HCT116 (cell line): ENCODE measurements at regions not wholly inside any gene's neighbourhood (a gene's known extent, or its start where the extent isn't known, plus 50 kb on each side); places are given as distances from the start of the nearest gene placed in this dataset.

ENCODE experiments used
- ATAC-seq: fragments of 200-7000 bp; cut with Tn5 transposase; 2 replicates; pipeline ENCODE4 v1.9.1; 2020; ENCODE audit warnings: mild to moderate bottlenecking, moderate library complexity
- BruUV-seq: library from RNA; stranded (reverse); fragments of 400-500 nt; replicated peaks from 2 replicates; lab custom pipeline; 2021; lab: Mats Ljungman, UMichigan
- CTCF ChIA-PET: fragments of 300-600 bp; sonication (Branson Sonifier 250); formaldehyde crosslinking; loops from one replicate; lab custom pipeline; 2021; ENCODE audit warnings: antibody characterized with exemption; lab: Charles Lee
- POLR2A ChIA-PET: fragments of 300-600, 350-600 bp; sonication (Branson Sonifier 250); formaldehyde crosslinking; loops from one replicate; lab custom pipeline; 2021; ENCODE audit warnings: antibody characterized with exemption; lab: Charles Lee
- RAD21 ChIA-PET, 2 experiments: fragments of 300-600 bp; sonication (Branson Sonifier 250); formaldehyde crosslinking; loops; one replicate each; lab custom pipeline; 2023; ENCODE audit warnings: low total read pairs in 2 of 2; ENCODE audit not compliant: uncharacterized antibody in 2 of 2, unreplicated experiment in 2 of 2, low non-redundant PET in 1 of 2; lab: Charles Lee
- DNase-seq: peaks from one replicate; pipeline ENCODE4 v3.0.0-alpha.2; 2010; ENCODE audit warnings: low read depth, low spot score
- H2AFZ ChIP-seq: fragments of 200-600 bp; shearing (Covaris generic), sonication (generic); 2 replicates; pipeline ENCODE4 v1.6.1; 2017; ENCODE audit warnings: low read depth, mixed run types, mixed read lengths, antibody characterized with exemption, low read length; ENCODE audit not compliant: poor library complexity, severe bottlenecking
- H3K27ac ChIP-seq: 2 replicates; pipeline ENCODE4 v1.5.1; 2012; ENCODE audit warnings: low read depth, low read length
- H3K27me3 ChIP-seq: fragments of 200-600 bp; sonication (generic); 2 replicates; pipeline ENCODE4 v1.6.1; 2016; ENCODE audit warnings: mixed run types, low read length, mixed read lengths; ENCODE audit not compliant: insufficient read depth
- H3K36me3 ChIP-seq, 2 experiments: fragments of 200-500 bp in 1 of 2; fragments of 200-600 bp in 1 of 2; sonication (Bioruptor generic) in 1 of 2; sonication (generic) in 1 of 2; 2 replicates each; pipeline versions ENCODE4 v1.5.1 to v1.6.1; 2014 to 2016; ENCODE audit warnings: low read length in 2 of 2, inconsistent platforms in 1 of 2, mixed read lengths in 1 of 2, mixed run types in 1 of 2; ENCODE audit not compliant: insufficient read depth in 2 of 2, control insufficient read depth in 1 of 2
- H3K4me1 ChIP-seq, 2 experiments: fragments of 200-600 bp in 1 of 2; sonication (generic) in 1 of 2; 2 replicates each; pipeline versions ENCODE4 v1.5.1 to v1.6.1; 2012 to 2017; ENCODE audit warnings: low read length in 2 of 2, inconsistent platforms in 1 of 2, mild to moderate bottlenecking in 1 of 2, mixed read lengths in 1 of 2, mixed run types in 1 of 2, moderate library complexity in 1 of 2; ENCODE audit not compliant: insufficient read depth in 2 of 2, control insufficient read depth in 1 of 2
- H3K4me2 ChIP-seq: fragments of 200-600 bp; sonication (generic); 2 replicates; pipeline ENCODE4 v1.6.1; 2017; ENCODE audit warnings: mixed run types, low read length, mixed read lengths
- H3K4me3 ChIP-seq, 2 experiments: fragments of 200-600 bp in 1 of 2; sonication (generic) in 1 of 2; replicated peaks in 1 of 2; 2 replicates each; pipeline ENCODE4 v1.5.1; 2011 to 2016; ENCODE audit warnings: low read length in 2 of 2, control low read depth in 1 of 2, low read depth in 1 of 2, mild to moderate bottlenecking in 1 of 2, mixed read lengths in 1 of 2, mixed run types in 1 of 2
- H3K79me2 ChIP-seq: fragments of 200-600 bp; sonication (generic); 2 replicates; pipeline ENCODE4 v1.6.1; 2017; ENCODE audit warnings: mild to moderate bottlenecking, mixed run types, low read length, moderate library complexity, mixed read lengths; ENCODE audit not compliant: insufficient read depth
- H3K9ac ChIP-seq: fragments of 200-600 bp; sonication (generic); 2 replicates; pipeline ENCODE4 v1.6.1; 2016; ENCODE audit warnings: low read length, mixed read lengths
- H3K9me2 ChIP-seq: fragments of 200-600 bp; sonication (generic), shearing (Covaris generic); 2 replicates; pipeline ENCODE4 v1.6.1; 2017; ENCODE audit warnings: mixed run types, mild to moderate bottlenecking, moderate library complexity; ENCODE audit not compliant: insufficient read depth
- H3K9me3 ChIP-seq, 2 experiments: fragments of 200-500 bp in 1 of 2; fragments of 200-600 bp in 1 of 2; sonication (Bioruptor generic) in 1 of 2; sonication (generic) in 1 of 2; 2 replicates each; pipeline ENCODE4 v1.6.1; 2014 to 2017; ENCODE audit warnings: low read length in 2 of 2, mixed read lengths in 2 of 2, inconsistent platforms in 1 of 2, low read depth in 1 of 2, mild to moderate bottlenecking in 1 of 2, mixed run types in 1 of 2, moderate library complexity in 1 of 2; ENCODE audit not compliant: control insufficient read depth in 1 of 2, insufficient read depth in 1 of 2
- H4K20me1 ChIP-seq: fragments of 200-600 bp; sonication (generic), shearing (Covaris generic); 2 replicates; pipeline ENCODE4 v1.6.1; 2017; ENCODE audit warnings: mixed run types, mild to moderate bottlenecking, moderate library complexity; ENCODE audit not compliant: insufficient read depth
- CBX3 ChIP-seq: IDR thresholded peaks from 2 replicates; pipeline ENCODE4 v1.6.1; 2012; ENCODE audit warnings: low read depth
- CEBPB ChIP-seq: IDR thresholded peaks from 2 replicates; pipeline ENCODE4 v1.6.1; 2012; ENCODE audit warnings: low read depth
- FOSL1 ChIP-seq: IDR thresholded peaks from 2 replicates; pipeline ENCODE4 v1.6.1; 2012; ENCODE audit warnings: low read depth
- POLR2A ChIP-seq: IDR thresholded peaks from 2 replicates; pipeline ENCODE4 v1.7.0; 2011; ENCODE audit warnings: borderline replicate concordance; ENCODE audit not compliant: insufficient read depth, insufficient read length; ENCODE audit errors: extremely low read depth
- RAD21 ChIP-seq: IDR thresholded peaks from 2 replicates; pipeline ENCODE4 v1.6.1; 2012; ENCODE audit warnings: low read depth, mild to moderate bottlenecking
- SIN3A ChIP-seq: IDR thresholded peaks from 2 replicates; pipeline ENCODE4 v1.6.1; 2012; ENCODE audit warnings: low read depth
- SP1 ChIP-seq: IDR thresholded peaks from 2 replicates; pipeline ENCODE4 v1.6.1; 2012; ENCODE audit warnings: low read depth
- SRF ChIP-seq: IDR thresholded peaks from 2 replicates; pipeline ENCODE4 v1.6.1; 2012; ENCODE audit warnings: low read depth
- TCF7L2 ChIP-seq: IDR thresholded peaks from 2 replicates; pipeline ENCODE4 v1.7.0; 2011; ENCODE audit warnings: borderline replicate concordance, inconsistent platforms; ENCODE audit not compliant: insufficient read depth, insufficient read length; ENCODE audit errors: extremely low read depth
- ZFX ChIP-seq: fragments of 450-650 bp; IDR thresholded peaks from 2 replicates; pipeline ENCODE4 v1.6.1; 2017
- intact Hi-C: fragments of 100-400 bp; cut with micrococcal nuclease; formaldehyde crosslinking; loops from 2 replicates; pipeline ENCODE4 v1.10.0; 2022
- TF ChIP-seq, protein P1 (sequence below): IDR thresholded peaks from 2 replicates; pipeline ENCODE4 v1.6.1; 2012
- TF ChIP-seq, protein P2 (sequence below): IDR thresholded peaks from 2 replicates; pipeline ENCODE4 v1.6.1; 2012
- TF ChIP-seq, protein P3 (sequence below), 3 experiments: fragments of 200-600 bp in 1 of 3; sonication (generic) in 1 of 3; IDR thresholded peaks in 2 of 3; conservative IDR thresholded peaks in 1 of 3; 2 replicates each; pipeline ENCODE4 v1.5.1; 2012 to 2017; ENCODE audit warnings: low read depth in 2 of 3, low read length in 2 of 3, antibody characterized with exemption in 1 of 3, borderline replicate concordance in 1 of 3, control low read depth in 1 of 3, mild to moderate bottlenecking in 1 of 3, mixed read lengths in 1 of 3, mixed run types in 1 of 3, moderate library complexity in 1 of 3; ENCODE audit not compliant: insufficient read depth in 1 of 3
- TF ChIP-seq, protein P4 (sequence below): IDR thresholded peaks from 2 replicates; pipeline ENCODE4 v1.6.1; 2012; ENCODE audit warnings: low read depth

DNA sequence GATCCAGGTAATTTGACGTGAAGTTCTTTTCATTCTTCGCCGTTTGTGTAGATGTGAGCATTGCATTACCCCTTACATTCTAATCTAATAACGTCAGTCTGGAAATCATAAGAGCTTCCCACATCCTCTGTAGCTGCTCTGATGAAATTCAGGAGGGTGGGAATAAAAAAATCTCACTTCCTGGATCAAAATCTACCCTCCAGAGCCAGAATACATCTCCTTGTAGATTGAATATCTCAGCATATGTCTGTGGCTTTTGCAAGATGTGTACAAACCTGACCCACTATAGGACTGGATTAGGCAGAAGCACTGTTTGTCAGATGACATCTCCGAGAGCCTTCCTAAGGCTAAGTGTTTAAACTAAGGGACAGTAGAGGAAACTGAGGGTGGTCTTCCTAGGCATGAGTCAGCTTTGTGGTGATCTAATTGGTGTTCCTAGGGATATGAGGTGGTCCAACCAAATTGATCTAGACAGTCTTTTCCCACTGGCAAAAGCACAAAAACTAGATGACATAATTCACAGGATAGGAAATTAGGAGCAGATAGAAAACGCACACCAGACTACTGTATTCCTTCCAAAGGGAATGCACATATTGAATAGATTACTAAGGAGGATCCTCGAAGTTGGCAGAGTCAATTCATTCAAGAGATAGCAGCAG is 216.3 kb upstream of the LRTM1 start:
- Histone ChIP-seq H3K9ac (no peak overlapping the region), H2AFZ (no peak overlapping the region), H3K9me2 (no peaks in the 10 kb centered on the region), H3K9me3 (peaks cover 0 to 13% of the 10 kb centered on the region in 2 experiments; a peak in 1 of 4 replicates), H3K4me1 (no peaks in the 10 kb centered on the region), H3K36me3 (no peaks in the 10 kb centered on the region), H3K4me3 (no peak overlapping the region), H3K4me2 (no peak overlapping the region), H4K20me1 (no peaks in the 10 kb centered on the region), H3K27me3 (no peaks in the 10 kb centered on the region), H3K27ac (no peak overlapping the region), H3K79me2 (no peaks in the 10 kb centered on the region)
- RAD21 ChIA-PET, result no interaction called here
- DNase-seq, result no peak
- no TSS peak for BruUV-seq
- intact Hi-C loops, result no loop called here
- POLR2A ChIA-PET, result no interaction called here
- CTCF ChIA-PET, result no interaction called here
- no peak for TF ChIP-seq FOSL1
- TF ChIP-seq CEBPB, result no peak
- TF ChIP-seq, protein P1, sequence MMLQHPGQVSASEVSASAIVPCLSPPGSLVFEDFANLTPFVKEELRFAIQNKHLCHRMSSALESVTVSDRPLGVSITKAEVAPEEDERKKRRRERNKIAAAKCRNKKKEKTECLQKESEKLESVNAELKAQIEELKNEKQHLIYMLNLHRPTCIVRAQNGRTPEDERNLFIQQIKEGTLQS, result no peak
- no peak for TF ChIP-seq SRF
- no peak for TF ChIP-seq TCF7L2
- no peak for TF ChIP-seq POLR2A
- TF ChIP-seq, protein P2, sequence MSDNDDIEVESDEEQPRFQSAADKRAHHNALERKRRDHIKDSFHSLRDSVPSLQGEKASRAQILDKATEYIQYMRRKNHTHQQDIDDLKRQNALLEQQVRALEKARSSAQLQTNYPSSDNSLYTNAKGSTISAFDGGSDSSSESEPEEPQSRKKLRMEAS, result no peak
- TF ChIP-seq CBX3, result no peak
- TF ChIP-seq SIN3A, result no peak
- no peak for TF ChIP-seq SP1
- TF ChIP-seq, protein P3, sequence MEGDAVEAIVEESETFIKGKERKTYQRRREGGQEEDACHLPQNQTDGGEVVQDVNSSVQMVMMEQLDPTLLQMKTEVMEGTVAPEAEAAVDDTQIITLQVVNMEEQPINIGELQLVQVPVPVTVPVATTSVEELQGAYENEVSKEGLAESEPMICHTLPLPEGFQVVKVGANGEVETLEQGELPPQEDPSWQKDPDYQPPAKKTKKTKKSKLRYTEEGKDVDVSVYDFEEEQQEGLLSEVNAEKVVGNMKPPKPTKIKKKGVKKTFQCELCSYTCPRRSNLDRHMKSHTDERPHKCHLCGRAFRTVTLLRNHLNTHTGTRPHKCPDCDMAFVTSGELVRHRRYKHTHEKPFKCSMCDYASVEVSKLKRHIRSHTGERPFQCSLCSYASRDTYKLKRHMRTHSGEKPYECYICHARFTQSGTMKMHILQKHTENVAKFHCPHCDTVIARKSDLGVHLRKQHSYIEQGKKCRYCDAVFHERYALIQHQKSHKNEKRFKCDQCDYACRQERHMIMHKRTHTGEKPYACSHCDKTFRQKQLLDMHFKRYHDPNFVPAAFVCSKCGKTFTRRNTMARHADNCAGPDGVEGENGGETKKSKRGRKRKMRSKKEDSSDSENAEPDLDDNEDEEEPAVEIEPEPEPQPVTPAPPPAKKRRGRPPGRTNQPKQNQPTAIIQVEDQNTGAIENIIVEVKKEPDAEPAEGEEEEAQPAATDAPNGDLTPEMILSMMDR (IDR thresholded peaks at IDR 0.05 in 2 of 3, conservative IDR thresholded peaks at IDR 0.05 in 1 of 3; ENCODE audit: borderline replicate concordance in 1 of 3, insufficient read depth in 1 of 3, low read depth in 2 of 3, low read length in 2 of 3), result no peak
- no peak for TF ChIP-seq ZFX
- TF ChIP-seq, protein P4, sequence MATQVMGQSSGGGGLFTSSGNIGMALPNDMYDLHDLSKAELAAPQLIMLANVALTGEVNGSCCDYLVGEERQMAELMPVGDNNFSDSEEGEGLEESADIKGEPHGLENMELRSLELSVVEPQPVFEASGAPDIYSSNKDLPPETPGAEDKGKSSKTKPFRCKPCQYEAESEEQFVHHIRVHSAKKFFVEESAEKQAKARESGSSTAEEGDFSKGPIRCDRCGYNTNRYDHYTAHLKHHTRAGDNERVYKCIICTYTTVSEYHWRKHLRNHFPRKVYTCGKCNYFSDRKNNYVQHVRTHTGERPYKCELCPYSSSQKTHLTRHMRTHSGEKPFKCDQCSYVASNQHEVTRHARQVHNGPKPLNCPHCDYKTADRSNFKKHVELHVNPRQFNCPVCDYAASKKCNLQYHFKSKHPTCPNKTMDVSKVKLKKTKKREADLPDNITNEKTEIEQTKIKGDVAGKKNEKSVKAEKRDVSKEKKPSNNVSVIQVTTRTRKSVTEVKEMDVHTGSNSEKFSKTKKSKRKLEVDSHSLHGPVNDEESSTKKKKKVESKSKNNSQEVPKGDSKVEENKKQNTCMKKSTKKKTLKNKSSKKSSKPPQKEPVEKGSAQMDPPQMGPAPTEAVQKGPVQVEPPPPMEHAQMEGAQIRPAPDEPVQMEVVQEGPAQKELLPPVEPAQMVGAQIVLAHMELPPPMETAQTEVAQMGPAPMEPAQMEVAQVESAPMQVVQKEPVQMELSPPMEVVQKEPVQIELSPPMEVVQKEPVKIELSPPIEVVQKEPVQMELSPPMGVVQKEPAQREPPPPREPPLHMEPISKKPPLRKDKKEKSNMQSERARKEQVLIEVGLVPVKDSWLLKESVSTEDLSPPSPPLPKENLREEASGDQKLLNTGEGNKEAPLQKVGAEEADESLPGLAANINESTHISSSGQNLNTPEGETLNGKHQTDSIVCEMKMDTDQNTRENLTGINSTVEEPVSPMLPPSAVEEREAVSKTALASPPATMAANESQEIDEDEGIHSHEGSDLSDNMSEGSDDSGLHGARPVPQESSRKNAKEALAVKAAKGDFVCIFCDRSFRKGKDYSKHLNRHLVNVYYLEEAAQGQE, result no peak
- TF ChIP-seq RAD21, result no peak
- ATAC-seq, result no peak
